ENCODE measurements at regions not wholly inside any gene's neighbourhood (a gene's known extent, or its start where the extent isn't known, plus 50 kb on each side); places are given as distances from the start of the nearest gene placed in this dataset.

- no peak for DNase-seq (ENCODE audit: low read depth)
- in situ Hi-C loops (cut with HindIII; ENCODE audit: low pct_unique_long_range_greater_than_20kb, low sequenced_read_pairs) = no loop called here
Measured at GRCh38 chr6:114550316-114550715, 207.5 kb upstream of the HS3ST5 start.

- in situ Hi-C loops (cut with HindIII; ENCODE audit: low pct_unique_long_range_greater_than_20kb, low sequenced_read_pairs) = no loop called here
- DNase-seq (ENCODE audit: low read depth) = no peak
Measured at GRCh38 chr6:114543696-114544095, 200.9 kb upstream of the HS3ST5 start.

- in situ Hi-C loops (cut with HindIII; ENCODE audit: low pct_unique_long_range_greater_than_20kb, low sequenced_read_pairs) = no loop called here
- no peak for DNase-seq (ENCODE audit: low read depth)
Measured at GRCh38 chr6:114541794-114542193, 199.0 kb upstream of the HS3ST5 start.

- in situ Hi-C loops (cut with HindIII; ENCODE audit: low pct_unique_long_range_greater_than_20kb, low sequenced_read_pairs) = no loop called here
- DNase-seq (ENCODE audit: low read depth) = no peak
Measured at GRCh38 chr6:114537977-114538376, 195.2 kb upstream of the HS3ST5 start.

- no peak for DNase-seq (ENCODE audit: low read depth)
- in situ Hi-C loops (cut with HindIII; ENCODE audit: low pct_unique_long_range_greater_than_20kb, low sequenced_read_pairs) = no loop called here
Measured at GRCh38 chr6:114534813-114535212, 192.0 kb upstream of the HS3ST5 start.

- DNase-seq (ENCODE audit: low read depth) = no peak
- in situ Hi-C loops (cut with HindIII; ENCODE audit: low pct_unique_long_range_greater_than_20kb, low sequenced_read_pairs) = no loop called here
Measured at GRCh38 chr6:114524081-114524480, 181.3 kb upstream of the HS3ST5 start.

GRCh38 chr6:114523508-114523907 lies 180.7 kb upstream of the HS3ST5 start:
- in situ Hi-C loops (cut with HindIII; ENCODE audit: low pct_unique_long_range_greater_than_20kb, low sequenced_read_pairs) = no loop called here
- no peak for DNase-seq (ENCODE audit: low read depth)

- in situ Hi-C loops (cut with HindIII; ENCODE audit: low pct_unique_long_range_greater_than_20kb, low sequenced_read_pairs) = no loop called here
- no peak for DNase-seq (ENCODE audit: low read depth)
Measured at GRCh38 chr6:114521926-114522325, 179.1 kb upstream of the HS3ST5 start.

- in situ Hi-C loops (cut with HindIII; ENCODE audit: low pct_unique_long_range_greater_than_20kb, low sequenced_read_pairs) = no loop called here
Measured at GRCh38 chr6:114520976-114521375, 178.2 kb upstream of the HS3ST5 start.

GRCh38 chr6:114514170-114514569 lies 171.3 kb upstream of the HS3ST5 start:
- in situ Hi-C loops (cut with HindIII; ENCODE audit: low pct_unique_long_range_greater_than_20kb, low sequenced_read_pairs) = no loop called here
- DNase-seq (ENCODE audit: low read depth) = no peak

More at GRCh38 chr6:114520976-114521375, 178.2 kb upstream of the HS3ST5 start:
- DNase-seq (ENCODE audit: low read depth) = no peak

GRCh38 chr6:114471450-114471849 lies 128.6 kb upstream of the HS3ST5 start:
- in situ Hi-C loops (cut with HindIII; ENCODE audit: low pct_unique_long_range_greater_than_20kb, low sequenced_read_pairs) = no loop called here
- no peak for DNase-seq (ENCODE audit: low read depth)

- in situ Hi-C loops (cut with HindIII; ENCODE audit: low pct_unique_long_range_greater_than_20kb, low sequenced_read_pairs) = no loop called here
- DNase-seq (ENCODE audit: low read depth) = no peak
Measured at GRCh38 chr6:114467931-114468330, 125.1 kb upstream of the HS3ST5 start.

GRCh38 chr6:114465511-114465910 lies 122.7 kb upstream of the HS3ST5 start:
- no peak for DNase-seq (ENCODE audit: low read depth)
- in situ Hi-C loops (cut with HindIII; ENCODE audit: low pct_unique_long_range_greater_than_20kb, low sequenced_read_pairs) = no loop called here

- no peak for DNase-seq (ENCODE audit: low read depth)
- in situ Hi-C loops (cut with HindIII; ENCODE audit: low pct_unique_long_range_greater_than_20kb, low sequenced_read_pairs) = no loop called here
Measured at GRCh38 chr6:114453737-114454276, 111.0 kb upstream of the HS3ST5 start.

GRCh38 chr6:114452785-114453401 lies 110.1 kb upstream of the HS3ST5 start:
- DNase-seq (ENCODE audit: low read depth) = no peak
- in situ Hi-C loops (cut with HindIII; ENCODE audit: low pct_unique_long_range_greater_than_20kb, low sequenced_read_pairs) = no loop called here

- in situ Hi-C loops (cut with HindIII; ENCODE audit: low pct_unique_long_range_greater_than_20kb, low sequenced_read_pairs) = no loop called here
- no peak for DNase-seq (ENCODE audit: low read depth)
Measured at GRCh38 chr6:114450631-114451030, 107.8 kb upstream of the HS3ST5 start.

- in situ Hi-C loops (cut with HindIII; ENCODE audit: low pct_unique_long_range_greater_than_20kb, low sequenced_read_pairs) = no loop called here
- no peak for DNase-seq (ENCODE audit: low read depth)
Measured at GRCh38 chr6:114449659-114450058, 106.8 kb upstream of the HS3ST5 start.

- DNase-seq (ENCODE audit: low read depth) = no peak
- in situ Hi-C loops (cut with HindIII; ENCODE audit: low pct_unique_long_range_greater_than_20kb, low sequenced_read_pairs) = no loop called here
Measured at GRCh38 chr6:114446342-114446741, 103.5 kb upstream of the HS3ST5 start.

- no peak for DNase-seq (ENCODE audit: low read depth)
Measured at GRCh38 chr6:114445846-114446245, 103.0 kb upstream of the HS3ST5 start.

GRCh38 chr6:114439411-114439810 lies 96.6 kb upstream of the HS3ST5 start:
- no peak for DNase-seq (ENCODE audit: low read depth)
- in situ Hi-C loops (cut with HindIII; ENCODE audit: low pct_unique_long_range_greater_than_20kb, low sequenced_read_pairs) = no loop called here

More at GRCh38 chr6:114445846-114446245, 103.0 kb upstream of the HS3ST5 start:
- in situ Hi-C loops (cut with HindIII; ENCODE audit: low pct_unique_long_range_greater_than_20kb, low sequenced_read_pairs) = no loop called here

Data from Caki2 (cell line).